ENCODE measurements at regions not wholly inside any gene's neighbourhood (a gene's known extent, or its start where the extent isn't known, plus 50 kb on each side); places are given as distances from the start of the nearest gene placed in this dataset.

DNA sequence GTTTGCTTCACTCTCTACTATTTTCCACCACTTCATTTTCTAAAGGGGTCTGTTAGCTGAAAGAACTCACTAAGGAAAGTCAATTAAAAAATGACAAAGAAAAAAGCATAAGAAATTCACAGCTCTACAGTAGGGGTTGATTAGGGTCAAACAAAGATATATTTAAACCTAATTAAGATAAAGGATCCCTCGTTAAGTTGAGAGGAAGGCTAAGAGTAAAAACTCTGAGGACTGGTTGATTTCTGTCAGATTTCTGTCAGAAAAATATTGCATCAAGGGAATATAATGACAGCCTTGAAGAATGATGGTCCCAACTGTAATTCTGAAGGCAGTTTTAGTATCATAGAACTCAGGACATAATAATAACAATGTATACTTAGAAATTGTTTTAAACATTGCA, 218.0 kb downstream of the QDPR start:
- DNase-seq (ENCODE audit: low spot score), result no peak

DNA sequence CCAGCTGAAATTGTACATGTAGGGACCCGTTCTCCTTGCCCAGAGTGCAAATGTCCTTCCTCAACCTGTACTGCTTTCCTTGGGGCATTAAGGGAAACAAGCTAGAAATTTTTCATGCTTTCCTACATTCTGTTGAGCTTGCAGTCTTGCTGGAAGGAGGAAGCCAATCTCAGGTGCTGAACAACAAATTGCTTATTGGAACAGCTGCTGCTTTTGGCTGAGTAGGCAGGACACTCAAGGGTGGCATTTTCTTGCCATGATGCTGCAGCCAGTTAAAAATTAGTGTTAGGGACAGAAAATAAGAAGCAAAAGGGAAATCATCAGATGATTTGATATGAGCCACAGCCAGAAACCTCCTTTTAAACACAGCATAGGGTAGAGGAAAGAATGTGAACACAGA, 223.7 kb downstream of the QDPR start:
- no peak for DNase-seq (ENCODE audit: low spot score)

DNA sequence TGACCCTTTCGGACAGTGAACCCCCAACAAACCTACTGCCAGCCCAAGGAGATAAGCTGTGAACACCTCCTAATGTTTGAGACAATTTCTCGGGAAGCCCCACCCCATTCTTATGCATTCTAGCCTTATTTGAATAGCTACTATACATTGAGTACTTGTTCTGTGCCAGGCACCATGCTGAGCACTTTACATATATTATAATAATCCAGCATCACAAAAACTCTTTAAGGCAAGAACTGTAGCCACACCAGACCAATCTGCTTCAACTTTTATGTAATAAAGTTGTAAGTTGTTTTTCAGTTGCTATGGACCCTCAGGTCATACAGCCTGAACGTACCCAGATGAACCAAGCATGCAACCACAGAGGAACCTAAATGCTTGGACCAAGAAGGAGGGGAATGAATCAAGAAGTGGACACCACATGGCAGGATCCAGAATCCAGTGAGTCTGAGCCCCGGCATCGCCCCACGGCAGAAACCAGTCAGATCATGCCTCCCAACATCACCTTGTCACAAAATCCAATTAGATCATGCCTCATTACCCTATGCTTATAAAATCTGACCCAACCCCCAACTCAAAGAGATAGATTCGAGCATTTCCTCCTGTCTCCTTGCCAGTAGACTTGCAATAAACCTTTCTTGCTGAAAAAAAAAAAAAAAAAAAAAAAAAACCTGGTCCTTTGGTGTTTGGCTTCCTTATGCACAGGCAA, 225.0 kb downstream of the QDPR start:
- DNase-seq (ENCODE audit: low spot score), result no peak

DNA sequence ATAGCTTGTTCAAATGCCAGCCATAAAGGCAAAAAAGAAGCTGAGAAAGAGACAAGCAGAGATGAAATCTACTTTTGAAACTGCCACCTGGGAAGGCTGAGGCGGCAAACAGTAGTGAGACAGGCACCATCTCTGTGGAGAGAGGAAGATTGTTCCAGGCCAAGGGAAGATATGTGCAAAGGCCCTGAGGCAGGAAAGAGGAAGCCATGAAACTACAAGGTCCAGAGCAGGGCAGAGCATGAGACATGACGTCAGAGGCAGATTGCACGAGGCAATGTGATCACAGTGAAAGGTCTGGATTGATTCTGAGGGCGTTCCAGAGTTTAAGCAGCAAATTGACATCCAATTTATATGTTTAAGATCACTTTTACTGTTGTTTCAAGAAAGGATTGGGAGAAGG, 226.1 kb downstream of the QDPR start:
- DNase-seq (ENCODE audit: low spot score), result no peak

DNA sequence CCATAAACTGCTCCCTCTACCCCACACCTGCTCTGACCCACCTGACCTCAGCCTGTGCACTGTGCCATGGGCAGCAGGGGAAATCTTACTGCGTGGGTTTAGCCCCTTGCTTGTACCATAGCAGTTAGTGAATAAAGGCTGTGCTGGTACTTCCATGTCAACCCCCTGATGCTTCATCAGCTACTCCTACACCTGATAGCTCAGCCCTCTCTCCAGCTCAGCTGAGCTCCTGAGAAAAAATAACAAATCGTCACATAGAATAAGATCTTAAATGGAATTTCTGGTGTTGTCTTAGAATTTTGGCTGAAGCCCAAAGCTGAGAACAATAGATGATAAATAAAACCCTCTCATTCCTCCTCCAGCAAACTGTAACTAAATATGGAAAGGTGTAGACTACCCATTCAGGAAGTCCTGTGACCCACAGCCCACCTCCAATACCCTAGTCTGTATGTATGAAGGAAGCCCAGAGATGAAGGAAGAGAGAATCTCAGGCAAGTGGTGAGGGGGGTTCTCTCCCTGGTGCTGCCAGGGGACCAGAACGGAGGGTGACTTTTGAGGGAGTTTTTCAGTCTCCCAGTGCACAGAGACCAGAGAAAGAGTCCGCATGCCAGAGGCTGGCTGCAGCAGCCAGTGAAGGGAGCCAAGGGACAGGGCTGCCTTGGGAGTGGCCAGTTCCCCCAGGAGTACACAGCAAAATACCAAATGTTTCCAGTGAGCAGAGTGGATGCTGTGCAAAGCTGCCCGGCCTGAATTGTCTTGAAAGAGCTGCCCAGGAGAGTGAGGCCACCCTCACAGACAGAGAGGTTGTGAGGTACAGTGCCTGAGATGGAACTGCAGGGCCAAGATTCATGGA, 227.3 kb downstream of the QDPR start:
- no peak for DNase-seq (ENCODE audit: low spot score)

DNA sequence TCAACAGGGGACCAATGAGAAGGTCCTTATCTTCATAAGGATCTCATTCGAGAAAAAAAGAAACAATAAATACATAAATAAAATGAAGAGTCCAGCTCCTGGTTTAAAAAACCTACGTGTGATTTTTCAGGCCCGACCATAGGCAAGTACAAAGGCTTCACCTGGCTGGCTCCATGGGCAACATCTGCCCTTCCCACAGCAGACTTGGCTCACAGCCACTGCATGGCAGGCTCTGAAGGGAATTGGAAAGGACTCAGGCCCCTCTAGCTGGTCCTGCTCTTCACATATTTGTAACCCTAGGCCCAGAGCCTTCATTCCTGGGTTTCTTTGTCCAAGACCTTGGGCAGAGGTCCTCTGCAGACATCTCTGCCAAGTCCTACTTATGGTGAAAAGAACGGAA, 228.1 kb downstream of the QDPR start:
- DNase-seq (ENCODE audit: low spot score), result no peak

DNA sequence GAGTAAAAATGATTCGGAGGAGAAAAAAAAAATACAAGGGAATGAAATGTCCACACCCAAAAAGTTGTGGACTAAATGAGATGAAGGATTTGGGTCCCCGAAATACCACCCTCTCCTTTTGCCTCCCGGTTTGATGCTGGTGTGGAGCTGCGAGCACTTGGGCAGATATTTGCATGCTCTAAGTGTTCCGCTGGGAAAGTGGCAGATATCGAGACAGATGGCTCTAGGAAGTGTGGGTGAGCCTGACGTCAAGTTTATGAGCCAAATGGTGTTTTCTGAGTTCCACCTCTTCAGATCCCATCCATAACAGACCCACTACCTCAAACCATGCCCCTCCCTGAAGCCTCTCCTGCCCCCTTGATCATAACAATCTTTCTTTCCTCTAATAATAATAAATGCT, 228.6 kb downstream of the QDPR start:
- no peak for DNase-seq (ENCODE audit: low spot score)

DNA sequence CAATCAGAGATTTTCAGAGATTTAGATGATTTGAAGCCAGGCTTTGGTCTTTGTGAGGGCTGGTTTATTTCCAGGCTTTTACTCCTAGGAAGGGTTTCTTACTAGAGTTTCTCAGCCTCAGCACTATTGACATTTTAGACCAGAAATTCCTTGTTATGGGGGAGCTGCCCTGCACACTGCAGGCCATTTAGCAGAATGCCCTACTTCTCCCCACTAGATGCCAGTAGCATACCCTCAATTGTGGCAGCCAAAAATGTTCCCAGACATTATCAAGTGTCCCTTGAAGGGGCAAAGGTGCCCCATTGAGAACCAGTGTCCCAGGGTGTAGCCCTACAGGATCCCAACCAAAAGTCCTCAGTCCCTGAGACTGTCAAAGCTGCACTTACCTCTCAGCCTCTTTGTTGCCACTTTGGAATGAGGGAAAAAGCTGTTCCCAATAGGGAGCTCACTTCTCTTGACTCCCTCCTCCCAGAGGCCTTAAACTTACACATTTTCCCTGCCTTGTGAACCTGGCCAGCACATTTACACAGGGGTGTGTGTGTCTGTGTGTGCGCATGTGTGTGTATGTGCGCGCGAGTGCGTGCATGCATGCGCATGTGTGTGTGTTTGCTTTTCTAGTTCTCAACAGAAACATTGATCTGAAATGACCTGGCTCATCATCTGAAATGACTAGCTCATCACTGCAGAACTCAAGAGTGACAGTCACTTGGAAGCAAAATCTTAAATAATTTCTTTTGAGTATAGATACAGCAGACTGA, 231.4 kb downstream of the QDPR start:
- DNase-seq (ENCODE audit: low spot score), result no peak

DNA sequence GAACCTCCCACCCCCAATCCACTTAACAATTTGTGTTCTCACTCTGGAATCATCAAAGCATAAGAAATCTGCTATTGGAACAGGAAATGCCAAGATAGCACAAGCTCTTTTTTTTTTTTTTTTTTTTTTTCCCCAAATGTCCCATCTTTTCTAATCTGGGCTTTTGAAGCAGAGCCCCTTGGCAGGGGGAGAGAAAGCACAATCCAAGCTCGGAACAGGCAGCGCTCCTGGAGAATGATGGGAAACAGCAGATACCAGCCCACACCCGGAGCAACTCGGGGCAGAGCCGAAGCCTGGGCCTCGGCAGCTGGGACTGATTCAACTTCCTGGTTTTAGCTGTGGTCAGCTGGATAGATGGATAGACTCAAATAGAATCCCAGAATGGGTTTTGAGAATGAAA, 235.1 kb downstream of the QDPR start:
- DNase-seq (ENCODE audit: low spot score), result no peak

DNA sequence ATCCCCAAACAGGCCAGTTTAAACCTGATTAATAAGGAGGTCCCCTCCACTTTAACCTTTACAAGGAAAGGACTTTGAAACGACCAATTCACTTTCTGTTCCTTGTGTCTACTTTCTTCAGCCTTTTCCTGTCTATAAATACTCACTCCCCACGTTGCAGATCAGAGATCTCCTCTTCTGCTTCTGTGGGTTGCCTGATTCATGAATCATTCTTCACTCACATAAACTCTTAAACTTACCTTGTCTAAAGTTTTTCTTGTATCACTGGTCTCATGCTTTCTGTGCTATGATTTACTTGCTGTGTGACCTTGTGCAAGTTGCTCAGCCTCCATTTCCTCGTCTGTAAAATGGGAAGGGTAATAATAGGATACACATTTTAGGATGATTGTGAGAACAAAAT, 236.1 kb downstream of the QDPR start:
- no peak for DNase-seq (ENCODE audit: low spot score)

DNA sequence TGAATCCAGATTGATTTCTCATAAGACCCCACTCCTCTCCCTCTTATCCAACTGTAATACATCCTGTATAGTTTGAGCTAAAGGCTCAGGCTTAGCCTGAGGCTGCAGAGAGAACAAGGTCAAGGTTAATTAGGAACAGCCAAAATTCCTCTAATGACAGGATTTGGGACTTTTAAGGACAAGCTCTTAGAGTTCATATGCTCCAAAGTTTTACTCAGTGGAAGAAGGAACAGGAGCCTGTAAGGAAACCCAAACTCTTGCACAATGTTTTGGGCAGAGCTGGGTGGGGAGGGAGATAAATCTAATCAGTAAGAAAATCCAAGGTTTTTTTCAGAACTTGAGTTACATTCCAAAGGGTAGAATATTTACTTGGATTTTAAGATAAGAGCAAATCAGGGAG, 238.8 kb downstream of the QDPR start:
- no peak for DNase-seq (ENCODE audit: low spot score)

DNA sequence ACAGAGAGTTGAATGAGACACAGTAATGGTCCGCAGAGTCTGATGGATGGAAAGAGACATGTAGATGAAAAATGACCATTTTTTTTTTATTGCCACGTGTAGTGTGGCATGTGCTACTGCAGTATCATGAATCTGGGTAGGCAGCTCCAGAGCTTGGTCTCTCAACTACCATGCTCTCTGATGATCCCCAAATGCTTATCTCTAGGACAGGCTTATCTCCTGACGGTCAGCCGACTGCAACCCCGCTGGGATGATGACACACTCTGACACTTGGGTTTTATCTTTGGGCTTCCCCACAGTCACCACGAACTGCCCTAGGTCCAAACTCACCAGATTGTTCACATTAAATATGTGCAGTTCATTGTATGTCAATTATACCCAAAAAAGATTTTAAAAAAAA, 239.7 kb downstream of the QDPR start:
- no peak for DNase-seq (ENCODE audit: low spot score)

DNA sequence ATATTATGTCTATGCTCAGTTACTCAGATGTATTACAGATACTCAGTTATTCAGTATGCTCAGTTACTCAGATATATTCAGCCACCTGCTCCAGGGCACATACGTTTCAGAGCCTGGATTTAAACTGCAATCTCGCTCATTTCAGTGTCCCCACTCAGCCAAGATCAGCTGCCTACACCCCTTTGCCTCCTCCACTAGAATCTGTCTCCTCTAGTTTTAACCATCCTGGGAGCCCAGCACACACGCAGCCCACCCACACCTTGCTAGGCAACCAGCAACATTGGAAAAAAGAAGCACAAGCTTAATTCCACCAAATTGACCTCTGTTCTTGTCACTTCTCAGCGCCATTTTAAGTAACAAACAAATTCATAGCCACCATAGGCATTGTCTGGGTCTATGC, 246.2 kb downstream of the QDPR start:
- DNase-seq (ENCODE audit: low spot score), result no peak

DNA sequence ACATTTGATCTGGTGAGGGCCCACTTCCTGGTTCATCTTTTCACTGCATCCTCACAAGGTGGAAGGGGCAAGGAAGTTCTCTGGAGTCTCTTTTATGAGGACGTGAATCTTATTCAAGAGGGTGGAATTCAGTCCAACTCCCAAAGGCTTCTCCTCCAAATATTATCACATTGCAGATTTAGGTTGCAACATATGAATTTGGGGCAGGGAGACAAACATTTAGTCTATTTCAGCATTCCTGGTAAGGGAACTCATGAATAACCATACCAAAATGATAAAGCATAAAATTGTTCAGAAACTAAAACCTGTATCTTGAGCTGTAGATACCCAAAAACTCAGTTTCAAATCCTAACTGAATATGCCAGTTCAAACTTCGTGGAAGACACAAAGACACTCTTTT, 246.8 kb downstream of the QDPR start:
- no peak for DNase-seq (ENCODE audit: low spot score)

DNA sequence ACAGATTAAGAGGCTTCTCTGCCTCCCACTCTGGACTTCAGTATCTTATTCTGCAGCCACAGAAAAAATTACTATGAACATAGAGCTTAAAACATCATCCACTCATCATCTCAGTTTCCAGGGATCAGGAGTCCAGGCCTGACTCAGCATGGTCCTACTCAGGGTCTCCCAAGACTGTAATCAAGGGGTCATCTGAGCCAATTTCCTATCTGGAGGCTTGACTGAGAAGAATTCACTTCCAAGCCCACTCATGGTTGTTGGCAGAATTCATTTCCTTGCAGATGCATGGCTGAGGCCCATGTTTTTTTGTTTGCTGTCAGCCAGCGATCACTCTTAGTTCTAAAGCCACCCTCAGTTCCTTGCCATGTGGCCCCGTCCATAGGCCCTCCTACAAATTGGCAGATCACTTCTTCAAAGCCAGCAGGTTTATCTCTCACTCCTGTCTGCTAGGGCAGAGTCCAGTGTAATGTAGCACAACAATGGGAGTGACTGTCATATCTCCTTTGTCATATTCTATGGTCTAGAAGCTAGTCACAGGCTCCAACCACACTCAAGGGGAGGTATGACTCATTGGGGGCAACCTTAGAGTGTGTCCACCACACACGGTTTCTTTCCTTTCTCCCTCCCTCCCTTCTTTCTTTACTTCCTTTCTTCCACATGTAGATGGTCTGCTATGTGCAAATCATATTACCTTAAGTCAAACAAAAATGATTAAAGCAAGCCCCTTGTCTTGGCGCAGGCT, 251.6 kb downstream of the QDPR start:
- no peak for DNase-seq (ENCODE audit: low spot score)

DNA sequence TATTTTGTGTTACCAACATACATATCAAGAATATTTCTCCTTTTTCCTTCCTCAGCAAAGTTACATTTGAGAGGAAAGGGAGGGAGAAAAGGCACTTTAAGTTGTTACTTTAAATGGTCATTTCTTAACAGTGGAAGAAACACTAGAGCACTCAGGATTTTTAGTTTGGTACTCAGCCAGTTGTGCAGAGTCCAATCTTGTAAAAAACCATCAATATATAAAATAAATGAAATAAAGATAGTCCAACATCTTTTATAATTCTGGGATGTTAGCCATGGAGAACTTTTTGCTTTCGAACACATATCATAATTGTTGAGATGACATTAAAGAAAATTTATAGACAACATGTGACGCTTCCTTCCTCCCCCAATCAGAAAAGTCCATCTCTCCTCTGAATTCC, 253.8 kb downstream of the QDPR start:
- no peak for DNase-seq (ENCODE audit: low spot score)

DNA sequence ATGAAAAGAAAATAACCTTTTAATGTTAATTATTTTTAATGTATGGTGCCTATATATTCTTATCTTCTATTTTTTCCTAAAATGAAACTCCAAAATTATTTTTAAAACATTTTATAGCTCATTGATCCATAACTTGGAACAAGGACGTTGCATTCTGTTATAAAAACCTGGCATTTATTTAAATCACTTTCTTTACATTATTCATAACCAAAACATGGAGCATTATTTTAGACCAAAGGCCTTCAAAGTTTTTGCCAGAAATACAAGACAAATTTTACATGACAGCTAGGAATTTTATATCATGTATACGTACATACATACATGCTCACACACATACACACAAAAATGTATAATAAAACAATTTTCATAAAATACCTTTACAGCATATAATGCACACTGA, 259.8 kb downstream of the QDPR start:
- no peak for DNase-seq (ENCODE audit: low spot score)

DNA sequence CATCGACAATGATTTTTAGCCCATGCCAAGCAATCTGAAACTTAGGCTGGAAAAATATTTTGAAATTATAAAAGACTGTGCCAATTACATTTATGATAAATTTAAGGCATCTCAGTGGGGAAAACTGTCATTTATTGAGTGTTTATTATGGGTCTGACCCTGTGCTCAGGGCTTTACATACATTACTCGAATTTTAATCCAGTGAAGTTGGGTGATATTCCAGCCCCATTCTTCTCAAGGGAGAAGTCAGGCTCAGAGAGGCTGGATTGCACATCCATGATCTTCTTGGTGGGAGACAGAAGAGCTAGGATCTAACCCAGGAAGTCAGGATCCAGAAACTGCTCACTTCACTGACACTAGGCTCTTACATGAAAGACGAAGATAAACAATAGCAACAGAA, 260.8 kb downstream of the QDPR start:
- no peak for DNase-seq (ENCODE audit: low spot score)

DNA sequence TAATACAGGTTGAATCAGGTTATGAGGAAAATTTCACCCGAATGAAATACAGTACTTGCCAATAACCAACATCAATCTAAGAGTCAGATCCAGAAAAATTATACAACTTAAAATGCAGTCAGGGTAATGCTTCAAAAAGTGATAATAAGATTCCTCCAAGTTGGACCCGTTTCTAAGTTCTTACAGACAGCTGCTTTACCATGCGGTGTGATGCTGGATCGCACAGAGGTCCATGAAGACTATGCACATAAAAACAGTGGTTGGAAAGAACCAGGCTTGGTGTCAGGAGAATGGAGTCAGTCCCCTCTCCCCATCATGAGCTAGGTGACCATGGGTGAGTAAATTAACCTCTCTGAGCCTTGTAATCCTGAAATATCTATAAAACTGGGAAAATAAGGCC, 261.3 kb downstream of the QDPR start:
- no peak for DNase-seq (ENCODE audit: low spot score)

DNA sequence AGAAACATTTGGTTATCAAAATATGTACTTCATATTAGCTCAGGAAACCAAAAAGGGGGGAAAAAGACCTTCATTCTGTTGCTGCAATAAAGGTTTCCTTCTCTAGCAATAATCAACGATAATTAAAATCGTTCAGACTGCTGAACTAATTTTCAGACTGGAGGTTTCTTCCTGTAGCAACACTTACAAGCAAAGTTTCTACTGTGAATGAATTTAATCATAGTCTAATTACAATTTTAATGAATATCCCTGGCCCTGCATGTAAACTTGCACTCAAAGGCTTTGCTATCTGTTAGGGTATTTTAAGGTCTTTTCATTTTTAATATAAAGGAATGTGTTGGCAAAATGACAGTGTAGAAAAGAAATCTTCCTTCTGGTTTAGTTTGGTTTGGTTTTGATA, 265.2 kb downstream of the QDPR start:
- no peak for DNase-seq (ENCODE audit: low spot score)

DNA sequence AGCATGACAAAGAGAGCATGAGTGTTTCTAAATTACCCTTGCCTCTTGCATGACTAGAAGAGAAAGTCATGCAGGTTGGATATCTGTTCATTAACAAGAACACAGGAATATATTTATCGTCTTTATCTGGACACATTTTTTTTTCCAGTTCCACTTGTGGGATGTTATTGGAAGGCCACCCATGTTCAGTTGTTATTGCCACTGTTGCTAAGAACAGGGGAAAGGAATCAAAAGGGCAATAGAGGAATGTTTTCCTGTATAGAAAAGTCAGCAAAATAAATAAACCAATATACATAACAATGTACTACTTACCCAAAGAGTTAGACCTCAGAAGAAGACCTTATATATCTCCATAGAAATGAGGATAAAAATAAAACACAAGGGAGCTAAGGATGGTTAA, 270.1 kb downstream of the QDPR start:
- no peak for DNase-seq (ENCODE audit: low spot score)

DNA sequence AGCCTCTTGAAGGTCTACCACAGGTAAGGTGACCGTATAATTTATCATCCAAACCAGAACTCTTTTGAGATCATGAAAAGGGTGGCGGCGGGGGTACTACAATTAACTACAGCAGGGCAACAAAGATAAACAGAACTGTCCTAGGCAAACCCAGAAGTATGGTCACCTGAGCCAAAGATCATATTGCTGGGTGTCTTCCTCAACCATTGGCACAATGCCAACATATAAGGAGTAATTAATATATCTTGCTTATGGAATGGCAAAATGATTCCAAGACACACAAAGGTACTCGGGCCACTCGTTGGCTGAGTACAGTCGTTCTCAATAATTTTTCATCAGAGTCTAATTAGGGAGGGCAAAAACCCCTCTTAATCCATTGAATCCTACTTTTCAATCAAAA, 273.3 kb downstream of the QDPR start:
- DNase-seq (ENCODE audit: low spot score), result no peak

All from NAMALWA (cell line).